Sigmoid colon (tissue), 6 donors: ENCODE measurements at regions not wholly inside any gene's neighbourhood (a gene's known extent, or its start where the extent isn't known, plus 50 kb on each side); places are given as distances from the start of the nearest gene placed in this dataset.

ENCODE experiments used
- DNase-seq: peaks from one replicate; pipeline ENCODE4 v3.0.0-alpha.2; 2019
- H3K27ac ChIP-seq, 4 donors: fragments of 200-600 bp; sonication (generic); one replicate each; pipeline ENCODE4 v1.5.1; 2016 to 2019; ENCODE audit warnings: mild to moderate bottlenecking in 1 of 4
- H3K27me3 ChIP-seq, 3 donors: fragments of 200-600 bp; sonication (generic); one replicate each; pipeline ENCODE4 v1.5.1; 2019; ENCODE audit warnings: mild to moderate bottlenecking in 1 of 3
- H3K36me3 ChIP-seq, 4 donors: fragments of 200-600 bp; sonication (generic); one replicate each; pipeline ENCODE4 v1.5.1; 2016 to 2019
- H3K4me1 ChIP-seq, 4 donors: fragments of 200-600 bp; sonication (generic); one replicate each; pipeline ENCODE4 v1.5.1; 2017 to 2019
- H3K4me3 ChIP-seq, 4 donors: fragments of 200-600 bp; sonication (generic); one replicate each; pipeline ENCODE4 v1.5.1; 2017 to 2019; ENCODE audit warnings: mild to moderate bottlenecking in 2 of 4, moderate library complexity in 1 of 4
- H3K9me3 ChIP-seq, 4 donors: fragments of 200-600 bp in 3 of 4; sonication (generic) in 3 of 4; one replicate each; pipeline versions ENCODE4 v1.5.1 to v1.6.1; 2013 to 2019
- CTCF ChIP-seq, 4 experiments: fragments of 450-650 bp in 3 of 4; fragments of 200-600 bp in 1 of 4; IDR thresholded peaks; one replicate each; pipeline ENCODE4 v1.5.1; 2016 to 2019; ENCODE audit warnings: antibody characterized with exemption in 4 of 4, mild to moderate bottlenecking in 3 of 4, moderate library complexity in 2 of 4
- EP300 ChIP-seq, 4 donors: sonication (generic); formaldehyde crosslinking; IDR thresholded peaks; one replicate each; pipeline ENCODE4 v1.6.1; 2017; ENCODE audit warnings: antibody characterized with exemption in 4 of 4
- POLR2A ChIP-seq, 2 donors: fragments of 450-650 bp; IDR thresholded peaks; one replicate each; pipeline ENCODE4 v1.6.1; 2016; ENCODE audit warnings: antibody characterized with exemption in 2 of 2, mild to moderate bottlenecking in 2 of 2, moderate library complexity in 2 of 2
- POLR2AphosphoS5 ChIP-seq, 4 donors: sonication (generic); formaldehyde crosslinking; IDR thresholded peaks; one replicate each; pipeline ENCODE4 v1.6.1; 2017; ENCODE audit warnings: antibody characterized with exemption in 4 of 4
- WGBS, 2 donors: extraction: QIAGEN DNeasy Blood & Tissue Kit; methylation state at CpG; one replicate each; pipeline ENCODE4 v1.1.7; 2013; 5-methylcytosine and 5-hydroxymethylcytosine counted together
- intact Hi-C: fragments of 100-400 bp; cut with DNase I; formaldehyde crosslinking; loops from one replicate; pipeline ENCODE4 v1.15.1; 2023
- donor health status: healthy with polysubstance abuse.
- donor health status: healthy.

GRCh38 chr3:94544131-94544789, 481.4 kb downstream of the NSUN3 start:
- TF ChIP-seq EP300 (IDR thresholded peaks at IDR 0.05), result no peak

DNA sequence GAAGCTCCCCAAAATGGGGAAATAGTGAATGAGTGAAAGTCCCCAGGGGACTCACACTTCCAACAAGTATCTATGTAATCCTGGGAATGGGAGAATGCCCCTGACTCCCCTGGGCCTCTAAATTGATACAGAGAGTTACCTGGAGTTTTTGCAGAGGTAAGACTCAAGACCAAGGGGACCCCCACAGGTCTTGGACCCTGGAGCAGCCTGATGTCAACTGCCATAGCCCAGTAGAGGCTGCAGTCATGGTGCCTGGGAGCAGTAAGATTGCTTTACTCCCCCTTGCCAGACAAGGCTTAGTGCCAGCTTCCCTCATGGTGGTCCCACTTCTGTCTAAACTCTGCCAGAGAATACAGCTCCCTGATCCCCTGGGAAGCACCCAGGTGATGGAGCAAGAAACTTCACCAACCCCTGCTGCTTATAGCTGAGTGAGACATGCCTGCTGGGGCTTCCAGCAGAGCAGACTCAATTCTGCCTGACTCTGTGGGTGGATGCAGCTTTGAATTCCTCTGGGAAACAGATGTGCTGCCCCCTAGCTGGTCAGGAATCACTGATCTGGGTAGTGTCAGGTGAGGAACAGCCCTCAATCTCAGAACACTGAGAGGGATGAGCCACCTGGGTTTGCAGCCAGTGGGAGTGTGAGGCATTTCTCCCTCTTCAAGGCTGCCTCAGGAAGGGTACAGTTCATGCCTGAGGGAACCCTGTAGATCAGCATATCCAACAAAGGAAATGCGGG, 485.9 kb downstream of the NSUN3 start:
- Histone ChIP-seq H3K27ac (no peak overlapping the region), H3K4me3 (no peak overlapping the region), H3K4me1 (no peaks in the 10 kb centered on the region), H3K9me3 (peaks cover 0 to 12% (median 0%) of the 10 kb centered on the region in 4 donors), H3K36me3 (no peaks in the 10 kb centered on the region), H3K27me3 (no peaks in the 10 kb centered on the region)
- intact Hi-C loops, result no loop called here
- TF ChIP-seq CTCF (IDR thresholded peaks at IDR 0.05), result no peak
- TF ChIP-seq POLR2AphosphoS5 (IDR thresholded peaks at IDR 0.05), result no peak
- TF ChIP-seq POLR2A (IDR thresholded peaks at IDR 0.05), result no peak
- TF ChIP-seq EP300 (IDR thresholded peaks at IDR 0.05), result no peak
- DNase-seq, result no peak
- WGBS, 2 donors, result 43 to 90% methylated on average over 1 of the region's 1 CpG

More at GRCh38 chr3:94544131-94544789, 481.4 kb downstream of the NSUN3 start:
- H3K4me3 ChIP-seq, result no peak overlapping the region
- peaks cover 0 to 2% (median 0%) of the 10 kb centered on the region in 4 donors for H3K9me3 ChIP-seq
- WGBS, 2 donors, result 83 to 89% methylated on average over 2 of the region's 2 CpGs
- no peak for DNase-seq
- no peaks in the 10 kb centered on the region for H3K36me3 ChIP-seq
- no peak overlapping the region for H3K27ac ChIP-seq
- no peaks in the 10 kb centered on the region for H3K4me1 ChIP-seq
- intact Hi-C loops, result no loop called here
- no peaks in the 10 kb centered on the region for H3K27me3 ChIP-seq

DNA sequence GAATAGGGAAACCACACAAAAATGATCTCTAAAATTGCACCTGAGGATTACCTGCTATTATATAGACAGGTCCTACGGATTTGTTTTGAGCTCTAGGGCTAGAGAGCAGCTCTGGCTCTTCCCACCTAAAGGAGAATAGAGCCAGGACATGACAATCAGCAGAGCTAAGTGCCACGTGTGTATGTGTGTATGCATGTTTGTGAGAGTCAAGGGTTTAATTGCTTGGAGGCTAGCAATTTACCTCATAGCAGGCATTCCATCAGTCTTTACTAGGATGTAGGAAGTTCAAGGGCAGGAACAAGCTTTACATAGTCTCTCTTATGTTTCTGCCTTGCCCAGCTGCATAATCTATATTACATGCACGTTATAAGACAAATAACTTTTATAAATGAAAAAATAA, 498.2 kb downstream of the NSUN3 start:
- Histone ChIP-seq H3K4me3 (no peak overlapping the region), H3K27ac (no peak overlapping the region), H3K9me3 (peaks cover 0 to 2% (median 0%) of the 10 kb centered on the region in 4 donors), H3K36me3 (no peaks in the 10 kb centered on the region), H3K4me1 (no peaks in the 10 kb centered on the region), H3K27me3 (no peaks in the 10 kb centered on the region)
- no peak for DNase-seq
- TF ChIP-seq POLR2A (IDR thresholded peaks at IDR 0.05) (no peak), CTCF (IDR thresholded peaks at IDR 0.05) (no peak), EP300 (IDR thresholded peaks at IDR 0.05) (no peak), POLR2AphosphoS5 (IDR thresholded peaks at IDR 0.05) (no peak)
- WGBS, 2 donors, result 8 to 29% methylated on average over 3 of the region's 3 CpGs
- intact Hi-C loops, result no loop called here

GRCh38 chr3:94564247-94564646, 501.4 kb downstream of the NSUN3 start:
- H3K4me3 ChIP-seq, result no peak overlapping the region
- no peak for DNase-seq
- no peaks in the 10 kb centered on the region for H3K4me1 ChIP-seq
- H3K9me3 ChIP-seq, result no peaks in the 10 kb centered on the region
- intact Hi-C loops, result no loop called here
- no peak for TF ChIP-seq CTCF (IDR thresholded peaks at IDR 0.05)
- TF ChIP-seq EP300 (IDR thresholded peaks at IDR 0.05), result no peak
- no peak for TF ChIP-seq POLR2A (IDR thresholded peaks at IDR 0.05)
- TF ChIP-seq POLR2AphosphoS5 (IDR thresholded peaks at IDR 0.05), result no peak
- H3K36me3 ChIP-seq, result no peaks in the 10 kb centered on the region
- H3K27me3 ChIP-seq, result no peaks in the 10 kb centered on the region
- 93 to 97% methylated on average over 1 of the region's 1 CpG for WGBS, 2 donors
- H3K27ac ChIP-seq, result no peak overlapping the region

GRCh38 chr3:94568041-94568440, 505.2 kb downstream of the NSUN3 start:
- WGBS, 2 donors, result 0 to 1% methylated on average over 1 of the region's 1 CpG
- Histone ChIP-seq H3K27ac (no peak overlapping the region), H3K36me3 (no peaks in the 10 kb centered on the region), H3K27me3 (no peaks in the 10 kb centered on the region), H3K4me1 (no peaks in the 10 kb centered on the region), H3K9me3 (no peaks in the 10 kb centered on the region), H3K4me3 (no peak overlapping the region)
- DNase-seq, result no peak
- TF ChIP-seq POLR2AphosphoS5 (IDR thresholded peaks at IDR 0.05) (no peak), POLR2A (IDR thresholded peaks at IDR 0.05) (no peak), EP300 (IDR thresholded peaks at IDR 0.05) (no peak), CTCF (IDR thresholded peaks at IDR 0.05) (no peak)
- intact Hi-C loops, result no loop called here
